CD1c-positive myeloid dendritic cell (primary cell): ENCODE measurements at regions not wholly inside any gene's neighbourhood (a gene's known extent, or its start where the extent isn't known, plus 50 kb on each side); places are given as distances from the start of the nearest gene placed in this dataset.
"Not testable (repeated sequence)": the region's sequence is repeated elsewhere in the genome, so short reads cannot be mapped to it uniquely, and the experiment has no call there.

ENCODE experiments used
- DNase-seq: peaks from one replicate; pipeline ENCODE4 v3.0.0-alpha.2; 2016; ENCODE audit errors: extremely low spot score

GRCh38 chr5:85841653-85842052 is 776.1 kb upstream of the COX7C start:
- DNase-seq = no peak

GRCh38 chr5:85843535-85843934 is 774.2 kb upstream of the COX7C start:
- no peak for DNase-seq

GRCh38 chr5:85849411-85849810 is 768.3 kb upstream of the COX7C start:
- DNase-seq = no peak

GRCh38 chr5:85865296-85865695 is 752.4 kb upstream of the COX7C start:
- DNase-seq = no peak

GRCh38 chr5:85868070-85868469 is 749.7 kb upstream of the COX7C start:
- no peak for DNase-seq

- DNase-seq = no peak
These were observed 723.7 kb upstream of the COX7C start for GRCh38 chr5:85893996-85894395.

- no peak for DNase-seq
These were observed 721.2 kb upstream of the COX7C start for GRCh38 chr5:85896514-85896913.

- DNase-seq = no peak
These were observed 711.3 kb upstream of the COX7C start for GRCh38 chr5:85906460-85906859.

- no peak for DNase-seq
These were observed 707.4 kb upstream of the COX7C start for GRCh38 chr5:85910335-85910734.

- DNase-seq = no peak
These were observed 696.8 kb upstream of the COX7C start for GRCh38 chr5:85920984-85921383.

- no peak for DNase-seq
These were observed 696.2 kb upstream of the COX7C start for GRCh38 chr5:85921590-85921989.

- no peak for DNase-seq
These were observed 690.1 kb upstream of the COX7C start for GRCh38 chr5:85927632-85928031.

- DNase-seq = no peak
These were observed 688.0 kb upstream of the COX7C start for GRCh38 chr5:85929713-85930112.

GRCh38 chr5:85931220-85931619 is 686.5 kb upstream of the COX7C start:
- no peak for DNase-seq

- DNase-seq = no peak
These were observed 679.5 kb upstream of the COX7C start for GRCh38 chr5:85938201-85938600.

GRCh38 chr5:85951707-85952210 is 666.0 kb upstream of the COX7C start:
- no peak for DNase-seq

- no peak for DNase-seq
These were observed 665.1 kb upstream of the COX7C start for GRCh38 chr5:85952680-85953079.

- DNase-seq = no peak
These were observed 650.1 kb upstream of the COX7C start for GRCh38 chr5:85967681-85968080.

- DNase-seq = no peak
These were observed 645.2 kb upstream of the COX7C start for GRCh38 chr5:85972539-85972938.

GRCh38 chr5:85985167-85985566 is 632.6 kb upstream of the COX7C start:
- no peak for DNase-seq

- no peak for DNase-seq
These were observed 626.7 kb upstream of the COX7C start for GRCh38 chr5:85990998-85991397.

GRCh38 chr5:85994653-85995052 is 623.1 kb upstream of the COX7C start:
- DNase-seq = not testable (repeated sequence)

GRCh38 chr5:85998656-85999055 is 619.1 kb upstream of the COX7C start:
- DNase-seq = no peak

GRCh38 chr5:86008293-86008692 is 609.4 kb upstream of the COX7C start:
- DNase-seq = no peak

- no peak for DNase-seq
These were observed 609.0 kb upstream of the COX7C start for GRCh38 chr5:86008704-86009103.
